IMR-90 (cell line): ENCODE measurements at regions not wholly inside any gene's neighbourhood (a gene's known extent, or its start where the extent isn't known, plus 50 kb on each side); places are given as distances from the start of the nearest gene placed in this dataset.

Source experiments
- ATAC-seq: fragments of 200-7000 bp; cut with Tn5 transposase; 2 replicates; pipeline ENCODE4 v1.9.1; 2020; ENCODE audit warnings: low read depth, mild to moderate bottlenecking, moderate library complexity
- BruUV-seq: library from RNA; stranded (reverse); fragments of 400-500 nt; replicated peaks from 2 replicates; lab custom pipeline; 2021; lab: Mats Ljungman, UMichigan
- CTCF ChIA-PET: fragments of 300-600 bp; formaldehyde crosslinking; extraction: SDS; loops from one replicate; lab custom pipeline; 2021; ENCODE audit warnings: antibody characterized with exemption; lab: Yijun Ruan, JAX
- POLR2A ChIA-PET: fragments of 300-600 bp; sonication (Branson Sonifier 250); formaldehyde crosslinking; loops from one replicate; lab custom pipeline; 2022; ENCODE audit warnings: antibody characterized with exemption; ENCODE audit not compliant: unreplicated experiment; lab: Charles Lee
- DNase-seq: peaks from one replicate; pipeline ENCODE4 v3.0.0; 2013
- H2AFZ ChIP-seq: replicated peaks from 2 replicates; pipeline ENCODE3; 2013; ENCODE audit warnings: low read length, mild to moderate bottlenecking; ENCODE audit not compliant: poor library complexity
- H2AK5ac ChIP-seq: 2 replicates; pipeline ENCODE4 v1.6.1; 2013; ENCODE audit warnings: low read depth, low read length, inconsistent platforms
- H2AK9ac ChIP-seq: replicated peaks from 2 replicates; pipeline ENCODE3; 2013; ENCODE audit warnings: mild to moderate bottlenecking, low read depth, low read length, moderate library complexity; ENCODE audit not compliant: poor library complexity
- H2BK120ac ChIP-seq: 2 replicates; pipeline ENCODE4 v1.6.1; 2013; ENCODE audit warnings: low read depth, low read length, inconsistent platforms
- H2BK15ac ChIP-seq: 3 replicates; pipeline ENCODE4 v1.6.1; 2013; ENCODE audit warnings: low read depth, low read length, inconsistent platforms
- H2BK20ac ChIP-seq: 2 replicates; pipeline ENCODE4 v1.6.1; 2013; ENCODE audit warnings: low read depth, mild to moderate bottlenecking, inconsistent platforms, low read length, moderate library complexity
- H2BK5ac ChIP-seq: 2 replicates; pipeline ENCODE4 v1.6.1; 2013; ENCODE audit warnings: mild to moderate bottlenecking, low read depth, low read length, inconsistent platforms; ENCODE audit not compliant: poor library complexity, severe bottlenecking
- H3K14ac ChIP-seq: replicated peaks from 2 replicates; pipeline ENCODE4 v1.6.1; 2013; ENCODE audit warnings: low read depth, low read length, inconsistent platforms
- H3K18ac ChIP-seq: 2 replicates; pipeline ENCODE4 v1.6.1; 2013; ENCODE audit warnings: low read depth, low read length, control low read depth
- H3K23ac ChIP-seq: 2 replicates; pipeline ENCODE4 v1.6.1; 2013; ENCODE audit warnings: low read depth, low read length, inconsistent platforms
- H3K27ac ChIP-seq: 2 replicates; pipeline ENCODE4 v1.5.1; 2013; ENCODE audit warnings: mild to moderate bottlenecking, control low read depth, low read length; ENCODE audit not compliant: insufficient read depth
- H3K27me3 ChIP-seq: 2 replicates; pipeline ENCODE4 v1.6.1; 2013; ENCODE audit warnings: low read length; ENCODE audit not compliant: control insufficient read depth, insufficient read depth
- H3K36me3 ChIP-seq: 2 replicates; pipeline ENCODE4 v1.6.1; 2013; ENCODE audit warnings: low read length, mixed read lengths; ENCODE audit not compliant: control insufficient read depth, insufficient read depth
- H3K4ac ChIP-seq: 2 replicates; pipeline ENCODE4 v1.6.1; 2013; ENCODE audit warnings: low read depth, low read length, inconsistent platforms
- H3K4me1 ChIP-seq: 2 replicates; pipeline ENCODE4 v1.6.1; 2013; ENCODE audit warnings: low read length, mixed read lengths; ENCODE audit not compliant: control insufficient read depth, insufficient read depth
- H3K4me2 ChIP-seq: 2 replicates; pipeline ENCODE4 v1.6.1; 2013; ENCODE audit warnings: low read depth, mild to moderate bottlenecking, control low read depth, low read length, moderate library complexity
- H3K4me3 ChIP-seq: 2 replicates; pipeline ENCODE4 v1.5.1; 2013; ENCODE audit warnings: low read depth, mild to moderate bottlenecking, control low read depth, low read length, moderate library complexity; ENCODE audit not compliant: insufficient read depth
- H3K56ac ChIP-seq: 2 replicates; pipeline ENCODE4 v1.6.1; 2013; ENCODE audit warnings: low read length, inconsistent platforms; ENCODE audit not compliant: insufficient read depth; ENCODE audit errors: extremely low read depth
- H3K79me1 ChIP-seq, 2 experiments: 2 replicates each; pipeline ENCODE4 v1.6.1; 2013; ENCODE audit warnings: low read length in 2 of 2, inconsistent platforms in 1 of 2, low read depth in 1 of 2
- H3K9ac ChIP-seq: 2 replicates; pipeline ENCODE4 v1.6.1; 2013; ENCODE audit warnings: low read depth, low read length, control low read depth
- H3K9me1 ChIP-seq: 2 replicates; pipeline ENCODE4 v1.6.1; 2013; ENCODE audit warnings: low read length, inconsistent platforms; ENCODE audit not compliant: insufficient read depth
- H3K9me3 ChIP-seq: 2 replicates; pipeline ENCODE4 v1.6.1; 2013; ENCODE audit warnings: low read length; ENCODE audit not compliant: control insufficient read depth, insufficient read depth
- H4K20me1 ChIP-seq: 2 replicates; pipeline ENCODE4 v1.6.1; 2013; ENCODE audit warnings: low read length, inconsistent platforms; ENCODE audit not compliant: insufficient read depth
- H4K5ac ChIP-seq: 2 replicates; pipeline ENCODE4 v1.6.1; 2013; ENCODE audit warnings: mild to moderate bottlenecking, low read depth, low read length, control low read depth
- H4K8ac ChIP-seq, 2 experiments: 2 replicates each; pipeline ENCODE4 v1.6.1; 2013; ENCODE audit warnings: low read depth in 2 of 2, low read length in 2 of 2, control low read depth in 1 of 2, inconsistent platforms in 1 of 2
- H4K91ac ChIP-seq: 2 replicates; pipeline ENCODE4 v1.6.1; 2013; ENCODE audit warnings: low read depth, low read length, inconsistent platforms; ENCODE audit not compliant: insufficient read depth
- BHLHE40 ChIP-seq: fragments of 150-350 bp; IDR thresholded peaks from 2 replicates; pipeline ENCODE4 v1.6.1; 2016; ENCODE audit warnings: mild to moderate bottlenecking, low read depth, low read length
- SMC3 ChIP-seq: fragments of 150-350 bp; IDR thresholded peaks from 2 replicates; pipeline ENCODE4 v1.6.1; 2016; ENCODE audit warnings: low read depth, mild to moderate bottlenecking, antibody characterized with exemption, low read length, moderate library complexity
- WGBS, 2 experiments: methylation state at CpG; one replicate each; pipeline versions ENCODE4 v1.1.5 to v1.1.7; 2013; ENCODE audit warnings: missing lambda C conversion rate in 2 of 2; ENCODE audit not compliant: insufficient read length in 1 of 2; ENCODE audit errors: extremely low coverage in 2 of 2; 5-methylcytosine and 5-hydroxymethylcytosine counted together
- dilution Hi-C: fragments of 300-500 bp; cut with HindIII; formaldehyde crosslinking; loops from one replicate; pipeline ENCODE4 v1.14.3; 2018; ENCODE audit warnings: low sequenced_read_pairs; ENCODE audit not compliant: unreplicated experiment
- in situ Hi-C: fragments of 300-500 bp; cut with MboI; formaldehyde crosslinking; loops from 3 replicates; pipeline ENCODE4 v1.14.3; 2019; ENCODE audit warnings: low sequenced_read_pairs, inconsistent platforms, mixed read lengths
- intact Hi-C: fragments of 100-400 bp; cut with micrococcal nuclease; formaldehyde crosslinking; loops from 2 replicates; pipeline ENCODE4 v1.10.0; 2022
- TF ChIP-seq, protein P1 (sequence below): conservative IDR thresholded peaks from 2 replicates; pipeline ENCODE4 v1.5.1; 2012; ENCODE audit warnings: mild to moderate bottlenecking, low read depth, low read length, improper control_type of control experiment

DNA sequence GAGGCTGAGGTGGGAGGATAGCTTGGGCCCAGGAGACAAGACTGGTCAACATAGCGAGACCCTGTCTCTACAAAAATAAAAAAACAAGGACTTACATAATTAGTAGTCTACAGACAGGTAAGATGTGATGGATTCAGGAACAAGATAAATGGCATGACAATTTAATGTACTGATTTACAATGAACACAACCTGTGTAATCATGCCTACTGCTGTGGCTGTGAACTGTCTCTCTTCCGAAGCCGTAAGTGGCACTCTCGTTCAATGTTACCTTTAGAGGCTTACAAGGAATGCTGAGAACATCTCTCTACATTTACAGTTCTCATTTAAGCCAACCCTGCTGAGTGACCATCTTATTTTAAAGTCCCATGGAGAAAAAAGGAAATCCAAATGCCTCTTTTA lies 134.8 kb upstream of the PRDM1 start:
- Histone ChIP-seq H4K8ac (no peak overlapping the region), H2BK120ac (no peak overlapping the region), H3K4me3 (no peak overlapping the region), H4K91ac (no peak overlapping the region), H3K9me3 (no peaks in the 10 kb centered on the region), H3K4ac (no peak overlapping the region), H2AK5ac (no peak overlapping the region), H3K18ac (no peak overlapping the region), H3K23ac (no peak overlapping the region), H3K9me1 (0 out of 2 replicates have a peak, but pooled peaks cover 3% of the 10 kb centered on the region), H3K27me3 (no peaks in the 10 kb centered on the region), H3K4me1 (no peaks in the 10 kb centered on the region), H3K79me1 (no peaks in the 10 kb centered on the region), H3K56ac (no peak overlapping the region), H3K36me3 (no peaks in the 10 kb centered on the region), H2BK15ac (no peak overlapping the region), H4K5ac (no peak overlapping the region), H2BK5ac (no peak overlapping the region), H3K9ac (no peak overlapping the region), H4K20me1 (no peaks in the 10 kb centered on the region), H3K14ac (no peak overlapping the region), H2BK20ac (no peak overlapping the region), H3K27ac (no peak overlapping the region), H2AFZ (no peak overlapping the region), H3K4me2 (no peak overlapping the region), H2AK9ac (no peak overlapping the region)
- WGBS, 2 experiments: no CpG with 5 or more reads among the region's 4 CpGs
- in situ Hi-C loops (no loop called here), dilution Hi-C loops (no loop called here), intact Hi-C loops (no loop called here)
- TF ChIP-seq BHLHE40 (no peak), SMC3 (no peak)
- TF ChIP-seq, protein P1, sequence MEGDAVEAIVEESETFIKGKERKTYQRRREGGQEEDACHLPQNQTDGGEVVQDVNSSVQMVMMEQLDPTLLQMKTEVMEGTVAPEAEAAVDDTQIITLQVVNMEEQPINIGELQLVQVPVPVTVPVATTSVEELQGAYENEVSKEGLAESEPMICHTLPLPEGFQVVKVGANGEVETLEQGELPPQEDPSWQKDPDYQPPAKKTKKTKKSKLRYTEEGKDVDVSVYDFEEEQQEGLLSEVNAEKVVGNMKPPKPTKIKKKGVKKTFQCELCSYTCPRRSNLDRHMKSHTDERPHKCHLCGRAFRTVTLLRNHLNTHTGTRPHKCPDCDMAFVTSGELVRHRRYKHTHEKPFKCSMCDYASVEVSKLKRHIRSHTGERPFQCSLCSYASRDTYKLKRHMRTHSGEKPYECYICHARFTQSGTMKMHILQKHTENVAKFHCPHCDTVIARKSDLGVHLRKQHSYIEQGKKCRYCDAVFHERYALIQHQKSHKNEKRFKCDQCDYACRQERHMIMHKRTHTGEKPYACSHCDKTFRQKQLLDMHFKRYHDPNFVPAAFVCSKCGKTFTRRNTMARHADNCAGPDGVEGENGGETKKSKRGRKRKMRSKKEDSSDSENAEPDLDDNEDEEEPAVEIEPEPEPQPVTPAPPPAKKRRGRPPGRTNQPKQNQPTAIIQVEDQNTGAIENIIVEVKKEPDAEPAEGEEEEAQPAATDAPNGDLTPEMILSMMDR: no peak
- DNase-seq: no peak
- ChIA-PET POLR2A (no interaction called here), CTCF (interaction anchor here (0.7 kb wide), 1 partner anchor 59 kb away, joined by 4 read pairs; no protein-coding TSS in a partner anchor)
- BruUV-seq: no TSS peak
- no peak for ATAC-seq
